Glutamatergic neuron (in vitro differentiated cells): ENCODE measurements at regions not wholly inside any gene's neighbourhood (a gene's known extent, or its start where the extent isn't known, plus 50 kb on each side); places are given as distances from the start of the nearest gene placed in this dataset.

Experiments used
- DNase-seq: peaks from one replicate; pipeline ENCODE4 v3.0.0; 2022
- H3K27ac Mint-ChIP-seq: one replicate; pipeline ENCODE4 v1.8.0; 2020; ENCODE audit warnings: mild to moderate bottlenecking, mixed read lengths, inconsistent platforms; ENCODE audit not compliant: unreplicated experiment
- H3K27me3 Mint-ChIP-seq: one replicate; pipeline ENCODE4 v1.8.0; 2020; ENCODE audit warnings: mild to moderate bottlenecking, moderate library complexity, mixed read lengths, inconsistent platforms; ENCODE audit not compliant: unreplicated experiment
- H3K36me3 Mint-ChIP-seq: one replicate; pipeline ENCODE4 v1.8.0; 2020; ENCODE audit warnings: mild to moderate bottlenecking, mixed read lengths, inconsistent platforms; ENCODE audit not compliant: unreplicated experiment
- H3K4me1 Mint-ChIP-seq: one replicate; pipeline ENCODE4 v1.8.0; 2020; ENCODE audit warnings: mild to moderate bottlenecking, low read depth, mixed read lengths, inconsistent platforms; ENCODE audit not compliant: unreplicated experiment
- H3K4me3 Mint-ChIP-seq: one replicate; pipeline ENCODE4 v1.8.0; 2020; ENCODE audit warnings: mild to moderate bottlenecking, mixed read lengths, inconsistent platforms; ENCODE audit not compliant: unreplicated experiment
- H3K9me3 Mint-ChIP-seq: one replicate; pipeline ENCODE4 v1.8.0; 2020; ENCODE audit warnings: mild to moderate bottlenecking, moderate library complexity, mixed read lengths, inconsistent platforms; ENCODE audit not compliant: unreplicated experiment
- CTCF ChIP-seq: fragments of 200-600 bp; sonication (generic); IDR thresholded peaks from one replicate; pipeline ENCODE4 v1.5.0; 2021; ENCODE audit not compliant: partially characterized antibody, unreplicated experiment

GRCh38 chr15:98216166-98216565 is 255.7 kb downstream of the ARRDC4 start:
- Mint-ChIP-seq H3K4me1 (no peaks in the 10 kb centered on the region), H3K36me3 (no peaks in the 10 kb centered on the region), H3K27ac (no peak overlapping the region), H3K27me3 (no peaks in the 10 kb centered on the region), H3K4me3 (no peak overlapping the region), H3K9me3 (no peaks in the 10 kb centered on the region)
- DNase-seq, result no peak
- no peak for TF ChIP-seq CTCF

GRCh38 chr15:98217356-98217755 is 256.9 kb downstream of the ARRDC4 start:
- Mint-ChIP-seq H3K9me3 (no peaks in the 10 kb centered on the region), H3K4me1 (no peaks in the 10 kb centered on the region), H3K4me3 (no peak overlapping the region), H3K36me3 (no peaks in the 10 kb centered on the region), H3K27ac (no peak overlapping the region), H3K27me3 (no peaks in the 10 kb centered on the region)
- DNase-seq, result no peak
- TF ChIP-seq CTCF, result no peak

GRCh38 chr15:98221144-98221543 is 260.6 kb downstream of the ARRDC4 start:
- DNase-seq, result no peak
- no peak overlapping the region for H3K4me3 Mint-ChIP-seq
- H3K27me3 Mint-ChIP-seq, result no peaks in the 10 kb centered on the region
- TF ChIP-seq CTCF, result no peak
- no peaks in the 10 kb centered on the region for H3K9me3 Mint-ChIP-seq
- H3K4me1 Mint-ChIP-seq, result no peaks in the 10 kb centered on the region
- H3K27ac Mint-ChIP-seq, result no peak overlapping the region
- no peaks in the 10 kb centered on the region for H3K36me3 Mint-ChIP-seq

- H3K9me3 Mint-ChIP-seq, result no peaks in the 10 kb centered on the region
- no peaks in the 10 kb centered on the region for H3K27me3 Mint-ChIP-seq
- H3K27ac Mint-ChIP-seq, result no peak overlapping the region
Measured at GRCh38 chr15:98221577-98221976, 261.1 kb downstream of the ARRDC4 start.

GRCh38 chr15:98226149-98226548 is 265.6 kb downstream of the ARRDC4 start:
- no peak for DNase-seq

More at GRCh38 chr15:98221577-98221976, 261.1 kb downstream of the ARRDC4 start:
- no peaks in the 10 kb centered on the region for H3K36me3 Mint-ChIP-seq
- H3K4me3 Mint-ChIP-seq, result no peak overlapping the region
- DNase-seq, result no peak
- no peak for TF ChIP-seq CTCF
- no peaks in the 10 kb centered on the region for H3K4me1 Mint-ChIP-seq

More at GRCh38 chr15:98226149-98226548, 265.6 kb downstream of the ARRDC4 start:
- H3K27me3 Mint-ChIP-seq, result no peaks in the 10 kb centered on the region
- TF ChIP-seq CTCF, result no peak
- H3K4me3 Mint-ChIP-seq, result no peak overlapping the region
- no peaks in the 10 kb centered on the region for H3K4me1 Mint-ChIP-seq
- H3K27ac Mint-ChIP-seq, result no peak overlapping the region
- H3K9me3 Mint-ChIP-seq, result no peaks in the 10 kb centered on the region
- H3K36me3 Mint-ChIP-seq, result no peaks in the 10 kb centered on the region
